HL-60 (cell line): ENCODE measurements at regions not wholly inside any gene's neighbourhood (a gene's known extent, or its start where the extent isn't known, plus 50 kb on each side); places are given as distances from the start of the nearest gene placed in this dataset.

Experiments used
- DNase-seq, 2 experiments: peaks; one replicate each; pipeline ENCODE4 v3.0.0-alpha.2; 2010 to 2020; ENCODE audit warnings: low read depth in 1 of 2, low spot score in 1 of 2
- H3K27ac ChIP-seq: fragments of 250-450 bp; sonication (Bioruptor Pico); replicated peaks from 2 replicates; pipeline ENCODE4 v1.5.1; 2020; ENCODE audit warnings: mild to moderate bottlenecking, moderate library complexity
- H3K27me3 ChIP-seq: fragments of 250-450 bp; sonication (Bioruptor Pico); 2 replicates; pipeline ENCODE4 v1.5.1; 2021; ENCODE audit warnings: mild to moderate bottlenecking, moderate library complexity; ENCODE audit not compliant: insufficient read depth, poor library complexity, severe bottlenecking
- H3K4me3 ChIP-seq: replicated peaks from 2 replicates; pipeline ENCODE4 v1.5.1; 2011; ENCODE audit warnings: mild to moderate bottlenecking, control low read depth, low read length; ENCODE audit not compliant: insufficient read depth
- GABPA ChIP-seq: IDR thresholded peaks from 2 replicates; pipeline ENCODE4 v1.6.1; 2012; ENCODE audit warnings: low read depth
- POLR2AphosphoS5 ChIP-seq: IDR thresholded peaks from 2 replicates; pipeline ENCODE4 v1.6.1; 2012; ENCODE audit warnings: low read depth
- SPI1 ChIP-seq: IDR thresholded peaks from 2 replicates; pipeline ENCODE4 v1.6.1; 2012; ENCODE audit warnings: low read depth, mild to moderate bottlenecking, borderline replicate concordance
- TF ChIP-seq, protein P1 (sequence below): IDR thresholded peaks from 2 replicates; pipeline ENCODE4 v1.6.1; 2012; ENCODE audit warnings: low read depth; ENCODE audit not compliant: insufficient replicate concordance
- TF ChIP-seq, protein P2 (sequence below): IDR thresholded peaks from one replicate; pipeline ENCODE4 v1.5.1; 2011; ENCODE audit warnings: low read length, control low read depth, inconsistent platforms; ENCODE audit not compliant: insufficient read depth

DNA sequence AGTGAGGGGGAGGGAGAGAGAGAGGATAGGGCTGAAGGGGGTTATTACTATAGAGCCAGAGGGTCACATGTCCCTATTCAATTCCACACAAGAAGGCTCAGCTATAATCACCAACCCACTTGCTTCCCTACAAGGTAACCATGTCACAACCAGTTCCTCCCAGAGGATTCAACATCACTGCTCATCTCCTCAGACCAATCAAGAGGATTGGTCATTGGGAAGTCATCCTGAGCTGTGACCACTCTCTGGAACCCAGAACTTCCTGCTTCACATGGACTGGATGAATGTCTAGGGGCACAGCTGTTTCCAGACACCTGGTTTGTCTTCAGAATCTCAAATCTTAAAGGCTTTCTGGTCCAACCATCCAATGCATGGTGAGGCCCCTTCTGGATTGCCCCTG is 154.9 kb upstream of the SDK2 start:
- TF ChIP-seq SPI1 (no peak), GABPA (no peak), POLR2AphosphoS5 (no peak)
- TF ChIP-seq, protein P1, sequence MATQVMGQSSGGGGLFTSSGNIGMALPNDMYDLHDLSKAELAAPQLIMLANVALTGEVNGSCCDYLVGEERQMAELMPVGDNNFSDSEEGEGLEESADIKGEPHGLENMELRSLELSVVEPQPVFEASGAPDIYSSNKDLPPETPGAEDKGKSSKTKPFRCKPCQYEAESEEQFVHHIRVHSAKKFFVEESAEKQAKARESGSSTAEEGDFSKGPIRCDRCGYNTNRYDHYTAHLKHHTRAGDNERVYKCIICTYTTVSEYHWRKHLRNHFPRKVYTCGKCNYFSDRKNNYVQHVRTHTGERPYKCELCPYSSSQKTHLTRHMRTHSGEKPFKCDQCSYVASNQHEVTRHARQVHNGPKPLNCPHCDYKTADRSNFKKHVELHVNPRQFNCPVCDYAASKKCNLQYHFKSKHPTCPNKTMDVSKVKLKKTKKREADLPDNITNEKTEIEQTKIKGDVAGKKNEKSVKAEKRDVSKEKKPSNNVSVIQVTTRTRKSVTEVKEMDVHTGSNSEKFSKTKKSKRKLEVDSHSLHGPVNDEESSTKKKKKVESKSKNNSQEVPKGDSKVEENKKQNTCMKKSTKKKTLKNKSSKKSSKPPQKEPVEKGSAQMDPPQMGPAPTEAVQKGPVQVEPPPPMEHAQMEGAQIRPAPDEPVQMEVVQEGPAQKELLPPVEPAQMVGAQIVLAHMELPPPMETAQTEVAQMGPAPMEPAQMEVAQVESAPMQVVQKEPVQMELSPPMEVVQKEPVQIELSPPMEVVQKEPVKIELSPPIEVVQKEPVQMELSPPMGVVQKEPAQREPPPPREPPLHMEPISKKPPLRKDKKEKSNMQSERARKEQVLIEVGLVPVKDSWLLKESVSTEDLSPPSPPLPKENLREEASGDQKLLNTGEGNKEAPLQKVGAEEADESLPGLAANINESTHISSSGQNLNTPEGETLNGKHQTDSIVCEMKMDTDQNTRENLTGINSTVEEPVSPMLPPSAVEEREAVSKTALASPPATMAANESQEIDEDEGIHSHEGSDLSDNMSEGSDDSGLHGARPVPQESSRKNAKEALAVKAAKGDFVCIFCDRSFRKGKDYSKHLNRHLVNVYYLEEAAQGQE = no peak
- TF ChIP-seq, protein P2, sequence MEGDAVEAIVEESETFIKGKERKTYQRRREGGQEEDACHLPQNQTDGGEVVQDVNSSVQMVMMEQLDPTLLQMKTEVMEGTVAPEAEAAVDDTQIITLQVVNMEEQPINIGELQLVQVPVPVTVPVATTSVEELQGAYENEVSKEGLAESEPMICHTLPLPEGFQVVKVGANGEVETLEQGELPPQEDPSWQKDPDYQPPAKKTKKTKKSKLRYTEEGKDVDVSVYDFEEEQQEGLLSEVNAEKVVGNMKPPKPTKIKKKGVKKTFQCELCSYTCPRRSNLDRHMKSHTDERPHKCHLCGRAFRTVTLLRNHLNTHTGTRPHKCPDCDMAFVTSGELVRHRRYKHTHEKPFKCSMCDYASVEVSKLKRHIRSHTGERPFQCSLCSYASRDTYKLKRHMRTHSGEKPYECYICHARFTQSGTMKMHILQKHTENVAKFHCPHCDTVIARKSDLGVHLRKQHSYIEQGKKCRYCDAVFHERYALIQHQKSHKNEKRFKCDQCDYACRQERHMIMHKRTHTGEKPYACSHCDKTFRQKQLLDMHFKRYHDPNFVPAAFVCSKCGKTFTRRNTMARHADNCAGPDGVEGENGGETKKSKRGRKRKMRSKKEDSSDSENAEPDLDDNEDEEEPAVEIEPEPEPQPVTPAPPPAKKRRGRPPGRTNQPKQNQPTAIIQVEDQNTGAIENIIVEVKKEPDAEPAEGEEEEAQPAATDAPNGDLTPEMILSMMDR = no peak
- no peak overlapping the region for H3K4me3 ChIP-seq
- H3K27ac ChIP-seq = no peak overlapping the region
- H3K27me3 ChIP-seq = peaks cover 4% of the 10 kb centered on the region
- no peak for DNase-seq

DNA sequence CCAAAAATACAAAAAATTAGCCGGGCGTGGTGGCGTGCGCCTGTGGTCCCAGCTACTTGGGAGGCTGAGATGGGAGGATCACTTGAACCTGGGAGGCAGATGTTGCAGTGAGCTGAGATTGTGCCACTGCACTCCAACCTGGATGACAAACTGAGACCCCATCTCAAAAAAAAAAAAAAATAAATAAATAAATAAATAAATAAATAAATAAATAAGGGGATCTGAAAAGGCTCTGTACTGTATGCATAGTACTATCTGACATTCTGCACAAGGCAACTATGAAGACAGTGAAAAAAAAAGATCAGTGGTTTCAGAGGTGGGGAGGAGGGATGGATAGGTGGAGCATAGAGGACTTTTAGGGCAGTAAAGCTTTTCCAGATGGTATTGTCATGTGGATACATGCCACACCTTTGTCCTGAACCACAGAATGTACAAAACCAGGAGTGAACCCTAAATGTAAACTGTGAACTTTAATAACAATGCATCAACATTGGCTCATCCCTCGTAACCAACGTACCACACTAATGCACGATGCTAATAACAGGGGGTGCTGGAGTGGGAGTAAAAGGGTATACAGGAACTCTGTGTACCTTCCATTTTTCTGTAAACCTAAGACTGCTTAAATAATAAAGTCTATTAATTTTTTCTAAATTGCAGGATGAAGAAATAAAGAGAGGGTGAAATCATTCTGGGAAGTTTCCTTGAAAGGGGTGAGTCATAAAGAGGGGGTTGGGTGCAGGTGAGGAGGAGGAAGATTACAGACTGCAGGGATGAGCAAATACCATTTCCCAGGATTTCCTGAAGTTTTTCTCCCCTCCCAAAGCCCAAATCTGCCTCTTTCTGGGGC is 155.8 kb upstream of the SDK2 start:
- peaks cover 4% of the 10 kb centered on the region for H3K27me3 ChIP-seq
- DNase-seq = no peak
- no peak overlapping the region for H3K4me3 ChIP-seq
- no peak overlapping the region for H3K27ac ChIP-seq
- TF ChIP-seq, protein P2 = no peak
- TF ChIP-seq GABPA = no peak
- TF ChIP-seq SPI1 = no peak
- TF ChIP-seq, protein P1 = no peak
- no peak for TF ChIP-seq POLR2AphosphoS5

DNA sequence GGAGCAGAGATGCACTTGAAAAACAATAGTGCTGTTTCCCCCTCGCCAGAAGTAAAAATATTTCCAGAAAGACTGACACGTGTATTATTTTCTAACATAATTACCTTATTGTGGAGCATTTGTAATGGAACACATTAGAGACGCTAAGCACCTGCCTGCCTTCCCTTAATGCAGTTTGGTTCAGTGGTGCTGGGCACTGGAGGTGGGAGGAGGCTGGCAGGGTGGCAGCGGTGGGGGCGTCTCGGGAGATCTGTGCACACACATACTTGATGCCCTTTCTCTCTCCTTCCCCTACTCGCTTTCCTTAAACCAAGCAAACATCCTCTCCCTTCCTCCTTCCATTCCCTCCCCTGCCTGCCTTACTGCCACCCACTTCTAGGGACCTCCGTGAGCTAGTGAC is 156.6 kb upstream of the SDK2 start:
- peaks cover 4% of the 10 kb centered on the region for H3K27me3 ChIP-seq
- TF ChIP-seq, protein P2 = no peak
- TF ChIP-seq POLR2AphosphoS5 (no peak), SPI1 (no peak), GABPA (no peak)
- TF ChIP-seq, protein P1 = no peak
- no peak overlapping the region for H3K27ac ChIP-seq
- no peak overlapping the region for H3K4me3 ChIP-seq
- DNase-seq = no peak
